PC-9 (cell line): ENCODE measurements at regions not wholly inside any gene's neighbourhood (a gene's known extent, or its start where the extent isn't known, plus 50 kb on each side); places are given as distances from the start of the nearest gene placed in this dataset.

Experiments used
- BruUV-seq: library from RNA; stranded (reverse); fragments of 400-500 nt; replicated peaks from 2 replicates; lab custom pipeline; 2021; lab: Mats Ljungman, UMichigan
- CTCF ChIA-PET: fragments of 300-600 bp; sonication (Branson Sonifier 250); formaldehyde crosslinking; loops from one replicate; lab custom pipeline; 2022; ENCODE audit warnings: antibody characterized with exemption; lab: Charles Lee
- POLR2A ChIA-PET: fragments of 300-600 bp; sonication (Branson Sonifier 250); formaldehyde crosslinking; loops from one replicate; lab custom pipeline; 2022; ENCODE audit warnings: antibody characterized with exemption; ENCODE audit not compliant: unreplicated experiment; lab: Charles Lee
- DNase-seq, 2 experiments: peaks; one replicate each; pipeline versions ENCODE4 v3.0.0 to v3.0.0-alpha.2; 2015 to 2022; ENCODE audit warnings: mixed read lengths in 1 of 2
- H2AFZ ChIP-seq: fragments of 200-600 bp; sonication (generic); 2 replicates; pipeline ENCODE4 v1.8.1; 2017; ENCODE audit warnings: antibody characterized with exemption
- H3F3A ChIP-seq: fragments of 200-600 bp; sonication (generic); 2 replicates; pipeline ENCODE4 v1.8.1; 2017; ENCODE audit warnings: antibody characterized with exemption, mild to moderate bottlenecking, low read depth; ENCODE audit not compliant: insufficient read depth
- H3K27ac ChIP-seq: fragments of 200-600 bp; sonication (generic); 2 replicates; pipeline ENCODE4 v1.6.1; 2016; ENCODE audit warnings: mixed run types
- H3K27me3 ChIP-seq: fragments of 200-600 bp; sonication (generic); 2 replicates; pipeline ENCODE4 v1.6.1; 2016; ENCODE audit warnings: low read depth, mixed run types; ENCODE audit not compliant: insufficient read depth
- H3K36me3 ChIP-seq: fragments of 200-600 bp; sonication (generic); 2 replicates; pipeline ENCODE4 v1.6.1; 2016; ENCODE audit warnings: low read depth, mixed run types
- H3K4me1 ChIP-seq: fragments of 200-600 bp; sonication (generic); replicated peaks from 2 replicates; pipeline ENCODE4 v1.6.1; 2016; ENCODE audit warnings: mixed run types; ENCODE audit not compliant: insufficient read depth
- H3K4me2 ChIP-seq: fragments of 200-600 bp; sonication (generic); 2 replicates; pipeline ENCODE4 v1.6.1; 2017; ENCODE audit warnings: mixed run types
- H3K4me3 ChIP-seq: fragments of 200-600 bp; sonication (generic); 2 replicates; pipeline ENCODE4 v1.6.1; 2016; ENCODE audit warnings: mixed run types
- H3K79me2 ChIP-seq: fragments of 200-600 bp; sonication (generic); 2 replicates; pipeline ENCODE4 v1.6.1; 2017; ENCODE audit warnings: low read depth, mixed run types
- H3K9me2 ChIP-seq: fragments of 200-600 bp; sonication (generic); 2 replicates; pipeline ENCODE4 v1.8.1; 2017; ENCODE audit warnings: mild to moderate bottlenecking; ENCODE audit not compliant: insufficient read depth
- H3K9me3 ChIP-seq: fragments of 200-600 bp; sonication (generic); 2 replicates; pipeline ENCODE4 v1.8.1; 2016; ENCODE audit warnings: low read depth; ENCODE audit not compliant: insufficient read depth
- H4K20me1 ChIP-seq: fragments of 200-600 bp; sonication (generic); 2 replicates; pipeline ENCODE4 v1.8.1; 2017; ENCODE audit not compliant: insufficient read depth
- CTCF ChIP-seq: fragments of 200-600 bp; sonication (generic); conservative IDR thresholded peaks from 2 replicates; pipeline ENCODE4 v1.6.1; 2017; ENCODE audit warnings: mixed run types, antibody characterized with exemption, mild to moderate bottlenecking, moderate library complexity
- EZH2 ChIP-seq: fragments of 200-600 bp; sonication (generic); IDR thresholded peaks from 2 replicates; pipeline ENCODE4 v1.8.0; 2017; ENCODE audit warnings: antibody characterized with exemption, low read depth
- intact Hi-C: fragments of 100-400 bp; cut with micrococcal nuclease; formaldehyde crosslinking; loops from one replicate; pipeline ENCODE4 v1.10.0; 2022; ENCODE audit not compliant: unreplicated experiment

- H3F3A ChIP-seq = no peaks in the 10 kb centered on the region
- BruUV-seq = no TSS peak
- H3K4me1 ChIP-seq = no peaks in the 10 kb centered on the region
- H3K36me3 ChIP-seq = no peaks in the 10 kb centered on the region
- TF ChIP-seq EZH2 = no peak
- no peak for TF ChIP-seq CTCF
- H3K9me3 ChIP-seq = no peaks in the 10 kb centered on the region
- ChIA-PET POLR2A (no interaction called here), CTCF (no interaction called here)
- no peak overlapping the region for H3K4me3 ChIP-seq
- H3K27ac ChIP-seq = no peak overlapping the region
- H3K79me2 ChIP-seq = no peaks in the 10 kb centered on the region
- H4K20me1 ChIP-seq = no peaks in the 10 kb centered on the region
- no peak for DNase-seq
- no peak overlapping the region for H2AFZ ChIP-seq
- intact Hi-C loops = no loop called here
- no peaks in the 10 kb centered on the region for H3K27me3 ChIP-seq
- no peaks in the 10 kb centered on the region for H3K9me2 ChIP-seq
- H3K4me2 ChIP-seq = no peak overlapping the region
Measured at GRCh38 chr13:80721689-80722088, 380.8 kb upstream of the SPRY2 start.

GRCh38 chr13:80718970-80719369 lies 378.0 kb upstream of the SPRY2 start:
- Histone ChIP-seq H3F3A (no peaks in the 10 kb centered on the region), H3K79me2 (no peaks in the 10 kb centered on the region), H4K20me1 (no peaks in the 10 kb centered on the region), H3K36me3 (no peaks in the 10 kb centered on the region), H3K27me3 (no peaks in the 10 kb centered on the region), H3K4me3 (no peak overlapping the region), H3K9me2 (no peaks in the 10 kb centered on the region), H3K27ac (no peak overlapping the region), H3K4me1 (no peaks in the 10 kb centered on the region), H2AFZ (no peak overlapping the region), H3K4me2 (no peak overlapping the region), H3K9me3 (no peaks in the 10 kb centered on the region)
- ChIA-PET POLR2A (no interaction called here), CTCF (no interaction called here)
- no peak for TF ChIP-seq EZH2
- TF ChIP-seq CTCF = no peak
- no TSS peak for BruUV-seq
- intact Hi-C loops = no loop called here
- no peak for DNase-seq

GRCh38 chr13:80717776-80718175 lies 376.9 kb upstream of the SPRY2 start:
- H3K27ac ChIP-seq = no peak overlapping the region
- H4K20me1 ChIP-seq = no peaks in the 10 kb centered on the region
- no peaks in the 10 kb centered on the region for H3K9me2 ChIP-seq
- CTCF ChIA-PET = no interaction called here
- H2AFZ ChIP-seq = no peak overlapping the region
- H3K4me1 ChIP-seq = no peaks in the 10 kb centered on the region
- no peaks in the 10 kb centered on the region for H3K27me3 ChIP-seq
- no peak overlapping the region for H3K4me3 ChIP-seq
- intact Hi-C loops = no loop called here
- H3K36me3 ChIP-seq = no peaks in the 10 kb centered on the region
- H3K9me3 ChIP-seq = no peaks in the 10 kb centered on the region
- no peak for TF ChIP-seq EZH2
- TF ChIP-seq CTCF = no peak
- no peaks in the 10 kb centered on the region for H3K79me2 ChIP-seq
- POLR2A ChIA-PET = no interaction called here
- H3K4me2 ChIP-seq = no peak overlapping the region
- no peak for DNase-seq
- no peaks in the 10 kb centered on the region for H3F3A ChIP-seq
- no TSS peak for BruUV-seq
